Stimulated activated CD4-positive, alpha-beta T cell treated with anti-CD3 and anti-CD28 coated beads, Interleukin-2, amount 100 ng/mL, for 48 hours (primary cell): ENCODE measurements at regions not wholly inside any gene's neighbourhood (a gene's known extent, or its start where the extent isn't known, plus 50 kb on each side); places are given as distances from the start of the nearest gene placed in this dataset.
"Not testable (repeated sequence)": the region's sequence is repeated elsewhere in the genome, so short reads cannot be mapped to it uniquely, and the experiment has no call there.

Source experiments
- DNase-seq, 2 donors: peaks; one replicate each; pipeline ENCODE4 v3.0.0-alpha.2; 2020

DNA sequence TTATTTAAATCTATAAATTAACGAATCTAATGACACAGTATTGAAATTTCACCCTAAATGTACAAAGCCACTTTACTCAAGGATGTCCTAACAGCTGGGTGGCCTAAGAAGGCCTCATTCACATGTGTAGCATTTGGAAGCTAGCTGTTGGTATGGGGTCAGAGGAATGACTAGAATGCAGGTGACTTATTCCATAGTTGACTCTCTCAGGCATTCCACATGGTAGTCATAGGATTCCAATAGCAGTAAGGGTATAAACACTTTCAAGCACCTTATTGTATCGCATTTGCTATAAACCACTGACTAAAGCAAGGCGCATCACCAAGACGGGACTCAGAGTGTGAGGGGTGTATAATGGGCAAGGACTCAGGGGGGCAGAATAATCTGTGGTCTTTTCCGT lies 294.8 kb upstream of the EPHA3 start:
- no peak for DNase-seq

DNA sequence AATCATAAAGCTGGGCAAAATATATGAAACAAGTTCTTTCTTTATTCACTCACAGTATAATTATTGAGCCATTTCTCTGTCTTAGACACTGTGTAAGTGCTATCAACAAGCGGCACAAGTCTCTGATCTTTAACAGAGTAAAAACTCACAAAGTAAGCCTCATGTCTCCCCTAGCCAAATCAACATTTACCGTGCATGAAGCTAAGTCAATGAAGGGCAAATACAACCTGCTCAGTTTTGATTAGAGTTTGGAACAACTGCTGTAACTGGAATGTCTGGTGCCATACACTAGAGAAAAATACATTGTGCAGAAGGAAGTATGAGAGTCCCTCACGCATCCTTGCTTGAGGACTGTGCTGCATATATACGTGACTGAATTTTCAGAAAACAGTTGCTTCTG lies 291.0 kb upstream of the EPHA3 start:
- DNase-seq: no peak

GRCh38 chr3:88824666-88825564 lies 282.5 kb upstream of the EPHA3 start:
- DNase-seq: no peak

DNA sequence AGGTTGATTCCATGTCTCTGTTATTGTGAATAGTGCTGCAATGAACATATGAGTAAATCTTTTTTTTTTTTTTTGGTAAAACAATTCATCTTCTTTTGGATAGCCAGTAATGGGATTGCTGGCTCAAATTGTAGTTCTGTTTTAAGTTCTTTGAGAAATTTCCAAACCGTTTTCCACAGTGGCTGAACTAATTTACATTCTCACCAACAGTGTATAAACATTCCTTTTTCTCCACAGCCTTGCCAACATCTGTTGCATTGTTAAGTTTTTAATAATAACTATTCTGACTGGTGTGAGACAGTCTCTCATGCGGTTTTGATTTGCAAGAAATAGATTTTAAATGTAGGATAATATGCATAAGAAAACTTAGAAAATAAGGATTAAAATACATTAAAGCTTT lies 279.0 kb upstream of the EPHA3 start:
- DNase-seq: no peak

DNA sequence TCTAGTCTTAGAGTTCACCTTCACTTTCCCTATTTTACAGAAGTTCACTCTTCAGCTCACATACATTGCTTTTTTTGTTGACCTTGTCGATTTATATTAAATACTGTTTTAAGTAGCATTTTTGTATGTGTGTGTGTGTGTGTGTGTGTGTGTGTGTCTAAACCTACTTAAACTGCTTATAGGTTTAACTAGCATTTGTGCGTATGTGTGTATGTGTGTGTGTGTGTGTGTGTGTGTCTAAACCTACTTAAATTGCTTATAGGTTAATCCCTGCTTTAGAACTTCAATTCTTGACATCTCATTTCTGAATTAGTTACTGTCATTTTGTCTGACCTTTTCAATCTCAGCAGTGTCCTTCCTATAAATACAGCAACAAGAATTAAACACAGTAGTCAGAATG lies 254.8 kb upstream of the EPHA3 start:
- DNase-seq: no peak

DNA sequence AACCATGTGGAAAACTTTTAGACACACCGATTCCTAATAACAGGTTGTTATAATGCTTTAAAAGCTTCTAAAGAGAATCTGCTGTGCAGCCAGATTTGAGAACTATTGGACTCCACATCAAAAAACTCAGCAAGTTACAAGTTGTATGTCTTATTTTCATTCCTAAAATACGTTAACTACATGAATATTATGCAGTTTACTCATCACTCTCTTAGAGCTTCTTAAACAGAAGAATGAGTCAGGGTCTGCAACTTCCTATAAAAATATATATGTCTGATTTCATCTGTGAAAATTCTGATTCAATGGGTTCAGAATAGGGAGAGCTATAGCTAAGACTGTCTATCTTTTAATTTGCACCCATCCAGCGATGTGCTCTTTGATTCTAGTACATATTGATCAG lies 244.2 kb upstream of the EPHA3 start:
- no peak for DNase-seq

DNA sequence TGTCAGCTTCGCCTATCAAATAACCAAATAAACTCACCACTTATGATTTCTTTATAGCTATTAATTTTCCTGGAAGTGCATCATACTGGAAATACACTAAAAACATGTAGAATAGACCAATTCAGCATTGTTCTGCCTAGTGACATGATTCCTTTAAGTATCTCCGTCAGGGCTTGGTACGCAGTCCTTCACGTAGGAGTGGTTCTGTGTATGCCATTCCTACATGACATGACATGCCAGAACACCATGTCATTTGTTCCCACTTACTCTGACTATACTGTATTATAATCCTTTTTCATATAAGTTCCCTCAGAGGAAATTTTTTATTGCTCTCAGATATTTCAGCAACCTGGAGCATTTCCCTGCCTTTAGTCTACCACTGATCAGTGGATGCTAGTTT lies 230.7 kb upstream of the EPHA3 start:
- no peak for DNase-seq

- DNase-seq: no peak
Observed at GRCh38 chr3:88879905-88880304, 227.5 kb upstream of the EPHA3 start.

GRCh38 chr3:88882121-88882520 lies 225.3 kb upstream of the EPHA3 start:
- DNase-seq: no peak

- not testable (repeated sequence) for DNase-seq
Observed at GRCh38 chr3:88886624-88887023, 220.8 kb upstream of the EPHA3 start.

DNA sequence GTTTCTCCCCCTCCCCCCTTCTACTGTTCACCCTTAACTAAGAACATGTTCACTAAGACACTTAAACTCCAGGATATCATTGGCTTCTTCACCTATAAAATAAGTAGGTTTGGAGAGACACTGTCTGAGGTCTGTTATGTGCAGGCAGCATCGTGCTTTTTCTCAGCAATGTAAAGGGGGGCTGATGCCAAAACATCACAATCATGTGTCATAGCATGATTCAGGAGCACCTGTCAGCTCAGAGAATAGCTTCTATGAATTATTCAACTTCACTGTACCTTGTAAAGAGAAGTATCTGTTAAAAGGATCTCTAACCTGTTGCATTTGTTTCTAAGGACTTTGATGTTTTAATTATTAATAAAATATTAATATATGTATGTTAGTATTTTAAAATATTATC lies 211.4 kb upstream of the EPHA3 start:
- DNase-seq: no peak

DNA sequence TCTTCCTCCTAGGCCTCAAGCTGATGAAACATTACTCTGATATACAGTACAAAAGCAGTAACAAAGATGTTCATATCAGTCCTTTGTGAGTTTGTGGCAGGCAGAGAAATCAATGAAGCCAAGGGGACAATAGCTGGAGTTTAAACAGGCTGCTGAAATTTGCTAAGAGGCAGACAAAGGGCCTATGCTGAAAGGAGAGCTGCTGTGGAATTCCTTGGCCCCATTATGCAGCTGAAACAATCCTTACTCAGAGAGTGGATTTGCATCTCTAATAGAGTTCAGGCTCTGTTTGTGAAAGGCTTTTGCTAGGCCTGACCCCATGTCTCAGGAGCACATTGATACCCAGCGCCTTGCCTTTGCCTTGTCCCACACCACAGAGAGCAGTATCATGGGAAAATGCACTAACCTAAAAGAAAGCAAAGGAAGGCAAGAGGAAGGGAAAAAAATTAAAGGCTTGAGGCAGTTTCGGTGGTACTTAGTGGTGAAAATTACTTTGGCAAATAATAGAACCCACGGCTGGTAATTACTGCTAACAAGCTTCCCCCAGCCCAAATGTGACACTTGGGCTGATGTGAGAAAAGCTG lies 195.0 kb upstream of the EPHA3 start:
- DNase-seq: no peak

- no peak for DNase-seq
Observed at GRCh38 chr3:88918841-88919240, 188.6 kb upstream of the EPHA3 start.

DNA sequence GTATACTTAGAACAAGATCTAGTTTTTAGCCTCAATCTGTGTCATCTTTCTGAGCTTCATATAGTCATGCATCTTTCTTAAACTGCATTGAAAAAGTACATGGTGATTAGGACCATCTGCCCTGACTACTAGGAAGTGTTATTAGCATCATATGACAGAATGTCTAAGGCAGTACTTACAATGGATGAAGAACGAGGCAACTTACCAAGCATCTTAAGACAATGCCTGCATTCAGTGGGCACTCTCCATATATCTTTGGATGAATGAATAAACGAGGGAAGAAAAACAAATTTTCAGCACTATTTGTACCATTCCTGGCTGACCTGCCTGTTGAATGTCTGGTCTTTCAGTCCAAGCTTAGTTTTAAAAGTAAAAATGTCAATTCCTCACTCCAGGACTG lies 185.4 kb upstream of the EPHA3 start:
- no peak for DNase-seq

DNA sequence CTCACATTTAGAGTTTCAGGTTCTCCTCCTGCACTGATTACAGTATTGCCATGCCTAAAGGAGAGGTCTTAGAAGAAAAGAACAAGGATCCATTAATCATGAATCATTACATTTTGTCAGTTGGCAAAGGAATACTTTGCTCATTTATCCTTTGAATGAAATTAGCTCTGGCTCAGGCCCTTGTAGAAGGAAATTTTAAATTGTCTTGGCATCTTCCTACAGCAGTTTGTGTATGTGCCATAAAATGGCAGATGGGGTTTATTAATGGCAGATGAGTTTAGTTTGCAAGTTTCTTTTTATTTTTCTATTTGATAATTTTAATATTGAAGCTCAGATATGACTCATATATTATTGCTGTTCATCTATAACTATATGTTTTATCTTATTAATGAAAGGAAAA lies 181.2 kb upstream of the EPHA3 start:
- DNase-seq: no peak

GRCh38 chr3:88930611-88931010 lies 176.8 kb upstream of the EPHA3 start:
- DNase-seq: no peak

GRCh38 chr3:88936831-88937230 lies 170.6 kb upstream of the EPHA3 start:
- DNase-seq: no peak

DNA sequence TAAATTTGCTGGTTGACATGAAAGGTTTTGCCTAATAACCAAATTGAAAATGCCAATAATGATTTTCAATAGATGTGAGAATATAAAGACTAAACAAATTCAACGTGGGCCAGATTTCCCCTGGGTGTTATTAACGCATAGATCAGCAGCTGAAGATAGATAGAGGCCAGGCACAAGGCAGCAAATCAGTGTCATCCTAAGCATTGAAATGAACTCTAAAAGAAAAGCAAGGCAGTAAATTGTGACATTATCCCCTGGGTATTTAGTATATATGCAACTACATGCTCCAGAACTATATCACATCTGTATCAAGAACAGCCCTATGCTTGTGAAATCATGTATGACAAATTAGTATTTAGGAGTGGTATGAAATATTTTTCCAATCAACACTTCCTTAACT lies 167.1 kb upstream of the EPHA3 start:
- DNase-seq: no peak

DNA sequence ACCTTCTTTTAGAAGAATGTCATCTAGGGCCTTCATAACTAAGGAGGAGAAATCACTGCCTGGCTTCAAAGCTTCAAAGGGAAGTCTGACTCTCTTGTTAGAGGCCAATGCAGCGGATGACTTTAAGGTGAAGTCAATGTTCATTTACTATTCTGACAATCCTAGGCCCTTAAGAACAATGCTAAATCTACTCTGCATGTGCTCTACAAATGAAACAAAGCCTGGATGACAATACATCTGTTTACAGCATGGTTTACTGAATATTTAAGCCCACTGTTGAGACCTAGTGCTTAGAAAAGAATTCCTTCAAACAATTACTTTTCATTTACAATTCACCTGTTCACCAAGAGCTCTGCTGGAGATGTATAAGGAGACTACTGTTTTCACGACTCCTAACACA lies 160.4 kb upstream of the EPHA3 start:
- no peak for DNase-seq

- no peak for DNase-seq
Observed at GRCh38 chr3:88954853-88955252, 152.6 kb upstream of the EPHA3 start.

- no peak for DNase-seq
Observed at GRCh38 chr3:88955274-88955673, 152.1 kb upstream of the EPHA3 start.

GRCh38 chr3:88957711-88958439 lies 149.5 kb upstream of the EPHA3 start:
- DNase-seq: no peak

DNA sequence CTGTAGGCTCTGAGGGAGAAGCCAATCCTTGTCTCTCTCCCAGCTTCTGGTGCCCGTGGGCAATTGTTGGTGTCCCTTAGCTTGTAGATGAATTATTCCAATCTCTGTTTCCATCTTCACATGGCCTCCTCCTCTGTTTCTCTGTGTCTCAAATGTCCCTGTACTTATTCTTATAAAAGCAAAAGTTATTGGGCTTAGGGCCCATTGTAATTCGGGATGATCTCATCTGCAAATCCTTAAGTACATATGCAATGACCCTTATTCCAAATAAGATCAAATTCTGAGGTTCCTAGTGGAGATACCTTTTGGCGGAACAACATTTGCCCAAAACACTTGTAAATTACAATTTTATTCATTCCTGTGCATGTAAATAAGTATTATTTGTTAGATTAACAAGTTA lies 147.4 kb upstream of the EPHA3 start:
- DNase-seq: no peak

DNA sequence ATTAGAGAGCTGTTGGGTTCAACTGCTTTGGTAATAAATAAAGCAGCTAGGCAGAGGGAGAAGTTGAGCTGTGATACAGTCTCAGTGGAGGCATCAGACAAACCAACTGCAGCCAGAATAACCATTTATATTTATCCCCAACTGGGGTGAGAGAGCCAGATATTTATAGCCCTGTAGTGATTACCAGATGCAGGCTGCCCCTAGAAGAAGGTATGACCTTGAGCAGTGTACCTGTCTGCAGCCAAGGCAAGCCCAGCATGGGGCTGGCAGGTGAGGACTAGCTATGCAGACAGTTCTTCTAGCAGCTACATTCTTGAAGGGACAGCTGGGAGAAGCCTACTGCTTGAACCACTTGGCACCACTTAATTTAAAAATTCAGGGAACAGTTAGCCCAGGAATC lies 144.4 kb upstream of the EPHA3 start:
- DNase-seq: no peak
